GM18907 (cell line): ENCODE measurements at regions not wholly inside any gene's neighbourhood (a gene's known extent, or its start where the extent isn't known, plus 50 kb on each side); places are given as distances from the start of the nearest gene placed in this dataset.
"Not testable (repeated sequence)": the region's sequence is repeated elsewhere in the genome, so short reads cannot be mapped to it uniquely, and the experiment has no call there.

Experiments
- ATAC-seq: cut with Tn5 transposase; IDR thresholded peaks from one replicate; pipeline ENCODE4 v1.9.1; 2021; ENCODE audit warnings: mild to moderate bottlenecking, moderate library complexity; ENCODE audit not compliant: unreplicated experiment

GRCh38 chr5:45893309-45893708 is 197.1 kb upstream of the HCN1 start:
- ATAC-seq = no peak

DNA sequence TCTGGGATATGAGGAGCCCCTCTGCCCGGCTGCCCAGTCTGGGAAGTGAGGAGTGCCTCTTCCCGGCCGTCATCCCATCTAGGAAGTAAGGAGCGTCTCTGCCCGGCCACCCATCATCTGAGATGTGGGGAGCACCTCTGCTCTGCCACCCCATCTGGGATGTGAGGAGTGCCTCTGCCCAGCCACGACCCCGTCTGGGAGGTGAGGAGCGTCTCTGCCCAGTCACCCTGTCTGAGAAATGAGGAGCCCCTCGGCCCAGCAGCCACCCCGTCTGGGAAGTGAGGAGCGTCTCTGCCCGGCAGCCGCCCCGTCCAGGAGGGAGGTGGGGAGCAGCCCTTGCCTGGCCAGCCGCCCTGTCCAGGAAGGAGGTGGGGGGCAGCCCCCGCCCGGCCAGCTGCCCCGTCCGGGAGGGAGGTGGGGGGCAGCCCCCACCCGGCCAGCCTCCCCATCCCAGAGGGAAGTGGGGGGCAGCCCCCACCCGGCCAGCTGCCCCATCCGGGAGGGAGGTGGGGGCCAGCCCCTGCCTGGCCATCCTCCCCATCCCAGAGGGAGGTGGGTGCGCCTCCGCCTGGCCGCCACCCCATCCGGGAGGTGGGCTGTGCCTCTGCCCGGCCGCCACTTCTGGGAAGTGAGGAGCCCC is 194.4 kb upstream of the HCN1 start:
- not testable (repeated sequence) for ATAC-seq

- no peak for ATAC-seq
Observed at GRCh38 chr5:45862763-45863162, 166.6 kb upstream of the HCN1 start.

GRCh38 chr5:45847877-45848276 is 151.7 kb upstream of the HCN1 start:
- no peak for ATAC-seq

DNA sequence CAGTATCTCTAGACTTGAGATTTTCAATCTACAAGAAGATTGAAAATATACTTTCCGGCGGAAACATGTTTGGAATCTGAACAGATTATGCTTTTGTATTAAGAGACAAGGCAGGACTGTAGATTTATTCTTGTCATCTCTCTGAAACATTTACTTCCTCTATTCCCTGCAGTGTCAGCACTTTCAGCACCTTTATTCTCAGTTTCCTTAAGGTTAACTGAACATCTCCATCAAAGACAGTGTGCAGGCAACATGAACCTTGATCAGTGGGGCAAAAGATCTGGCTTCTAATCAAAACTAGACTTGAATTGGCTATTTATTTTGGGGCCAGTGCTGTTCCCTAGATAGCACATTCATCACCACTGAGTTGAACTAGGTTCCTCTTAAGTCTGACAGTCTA is 129.9 kb upstream of the HCN1 start:
- ATAC-seq = no peak

- ATAC-seq = no peak
Observed at GRCh38 chr5:45800331-45800730, 104.2 kb upstream of the HCN1 start.

GRCh38 chr5:45799388-45799787 is 103.2 kb upstream of the HCN1 start:
- no peak for ATAC-seq

DNA sequence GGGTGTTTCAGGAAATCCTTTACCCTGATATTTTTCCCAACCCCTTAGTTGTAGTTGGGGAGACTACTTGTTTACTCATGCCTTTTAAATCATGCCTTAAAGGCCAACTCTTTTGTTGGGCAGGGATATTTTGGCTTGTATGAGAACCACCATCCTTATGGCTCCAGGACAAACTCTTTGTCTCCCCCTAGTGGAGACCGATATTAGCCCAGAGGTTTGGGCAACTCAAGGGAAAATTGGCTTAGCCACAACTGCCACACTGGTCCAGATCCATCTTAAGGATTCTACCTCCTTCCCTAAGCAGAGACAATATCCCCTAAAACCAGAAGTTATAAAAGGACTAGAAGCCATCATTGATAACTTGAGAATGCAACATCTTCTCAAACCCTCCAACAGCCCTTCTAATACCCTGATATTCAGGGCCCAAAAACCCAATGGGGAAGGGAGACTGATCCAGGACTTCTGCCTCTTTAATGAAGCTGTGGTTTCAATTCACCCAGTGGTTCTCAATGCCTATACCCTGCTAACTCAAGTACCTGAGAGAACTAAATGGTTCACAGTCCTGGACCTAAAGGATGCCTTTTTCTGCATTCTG is 100.9 kb upstream of the HCN1 start:
- ATAC-seq = no peak

- ATAC-seq = no peak
Observed at GRCh38 chr5:45795458-45795857, 99.3 kb upstream of the HCN1 start.

DNA sequence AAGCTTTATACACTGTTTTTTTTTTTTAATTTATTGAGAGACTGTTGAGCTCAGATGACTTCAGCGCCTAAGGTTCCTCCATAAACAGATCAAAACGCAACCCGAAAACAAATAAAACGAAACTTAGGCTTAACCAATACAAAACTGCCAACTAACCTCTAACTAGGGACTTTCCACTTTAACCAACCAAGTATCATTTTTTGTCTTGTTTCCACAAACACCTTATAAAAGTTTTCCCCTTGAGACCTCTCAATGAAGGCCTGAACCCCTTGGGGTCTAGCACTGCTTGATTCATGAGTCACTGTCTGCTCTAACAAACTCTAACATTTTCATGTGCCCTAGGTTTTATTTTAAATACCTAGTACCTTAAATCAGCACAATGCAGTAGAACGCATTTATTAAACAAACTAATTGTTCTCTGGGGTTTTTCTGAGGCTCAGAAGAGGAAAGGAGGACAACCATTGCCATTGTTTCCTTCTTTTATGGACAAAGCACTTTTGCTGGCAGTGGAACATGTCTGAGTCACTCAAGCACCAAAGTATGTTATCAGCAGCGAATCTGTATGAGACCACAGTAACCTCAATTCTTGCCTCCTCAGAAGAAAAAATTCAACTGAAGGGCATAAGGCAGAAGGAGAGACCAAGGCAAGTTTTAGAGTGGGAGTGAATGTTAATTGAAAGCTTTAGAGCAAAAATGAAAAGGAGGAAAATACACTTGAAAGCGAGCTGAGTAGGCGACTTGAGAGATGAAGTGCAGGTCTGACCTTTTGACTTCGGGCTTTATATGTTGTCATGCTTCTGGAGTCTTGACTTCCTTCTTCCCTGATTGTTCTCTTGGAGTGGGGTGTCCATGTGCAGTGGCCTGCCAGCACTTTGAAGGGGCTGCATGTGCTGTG is 97.7 kb upstream of the HCN1 start:
- peak; percentile 89 for ATAC-seq

- no peak for ATAC-seq
Observed at GRCh38 chr5:45779874-45780671, 83.9 kb upstream of the HCN1 start.

- ATAC-seq = no peak
Observed at GRCh38 chr5:45774528-45774927, 78.3 kb upstream of the HCN1 start.

DNA sequence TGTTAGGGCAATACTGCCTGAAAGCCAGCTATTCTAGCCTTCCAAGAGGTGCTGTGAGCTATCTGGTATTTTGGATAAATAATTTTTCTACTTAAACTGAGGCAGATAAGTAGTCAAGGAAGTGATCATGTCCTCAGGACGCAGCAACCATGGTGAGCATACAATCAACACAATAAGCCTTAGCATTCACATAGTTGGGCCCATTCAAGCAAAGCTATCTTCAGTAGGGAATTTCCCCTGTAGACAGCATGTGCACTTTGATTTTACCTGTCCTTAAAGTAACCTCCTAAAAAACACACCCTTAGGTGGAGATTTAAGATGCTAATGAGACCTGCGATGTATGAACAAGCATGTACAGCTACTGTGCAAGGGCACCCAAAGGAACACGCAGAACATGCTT is 76.2 kb upstream of the HCN1 start:
- no peak for ATAC-seq

DNA sequence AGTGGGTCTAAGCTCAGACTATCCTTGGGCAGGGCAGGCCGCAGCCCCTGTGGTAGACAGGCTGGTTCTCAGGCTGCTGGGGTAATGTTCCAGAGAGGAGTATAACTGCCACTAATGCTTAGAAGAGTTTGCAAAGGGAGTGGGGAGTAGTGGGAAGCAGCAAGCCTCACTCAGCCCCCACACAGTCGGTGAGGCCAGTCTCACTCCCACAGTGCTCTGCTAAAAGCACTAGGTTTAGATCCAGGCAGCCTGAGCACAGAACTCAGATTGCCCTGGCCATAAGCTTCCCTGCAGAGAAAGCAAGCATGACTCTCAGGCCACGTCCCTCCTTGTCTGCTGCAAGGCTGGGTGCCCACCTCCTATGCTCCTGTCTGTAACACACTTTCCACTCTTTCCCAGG is 69.4 kb upstream of the HCN1 start:
- no peak for ATAC-seq

DNA sequence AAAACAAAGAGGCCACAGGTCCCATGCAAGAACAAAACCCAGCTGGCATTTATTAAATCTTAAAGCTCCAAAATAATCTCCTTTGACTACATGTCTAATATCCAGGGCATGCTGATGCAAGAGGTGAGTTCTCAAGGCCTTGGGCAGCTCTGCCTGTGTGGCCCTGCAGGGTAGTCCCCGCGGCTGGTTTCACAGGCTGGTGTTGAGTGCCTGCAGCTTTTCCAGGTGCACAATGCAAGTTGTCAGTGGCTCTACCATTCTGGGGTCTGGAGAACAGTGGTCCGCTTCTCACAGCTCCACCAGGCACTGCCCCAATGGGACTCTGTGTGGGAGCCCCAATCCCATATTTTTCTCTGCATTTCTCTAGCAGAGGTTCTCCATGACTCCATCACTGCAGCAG is 54.4 kb upstream of the HCN1 start:
- ATAC-seq = no peak

DNA sequence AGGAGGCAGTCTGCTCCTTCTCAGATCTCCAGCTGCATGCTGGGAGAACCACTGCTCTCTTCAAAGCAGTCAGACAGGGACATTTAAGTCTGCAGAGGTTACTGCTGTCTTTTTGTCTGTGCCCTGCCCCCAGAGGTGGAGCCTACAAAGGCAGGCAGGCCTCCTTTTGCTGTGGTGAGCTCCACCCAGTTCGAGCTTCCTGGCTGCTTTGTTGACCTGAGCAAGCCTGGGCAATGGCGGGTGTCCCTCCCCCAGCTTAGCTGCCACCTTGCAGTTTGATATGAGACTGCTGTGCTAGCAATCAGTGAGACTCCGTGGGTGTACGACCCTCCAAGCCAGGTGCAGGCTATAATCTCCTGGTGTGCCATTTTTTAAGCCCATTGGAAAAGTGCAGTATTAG is 52.3 kb upstream of the HCN1 start:
- not testable (repeated sequence) for ATAC-seq
